Endothelial cell (in vitro differentiated cells): ENCODE measurements at regions not wholly inside any gene's neighbourhood (a gene's known extent, or its start where the extent isn't known, plus 50 kb on each side); places are given as distances from the start of the nearest gene placed in this dataset.

Source experiments
- DNase-seq: peaks from one replicate; pipeline ENCODE4 v3.0.0; 2021; ENCODE audit warnings: low spot score
- H3K27ac Mint-ChIP-seq: one replicate; pipeline ENCODE4 v1.8.0; 2021; ENCODE audit warnings: mixed read lengths, inconsistent platforms; ENCODE audit not compliant: unreplicated experiment
- H3K27me3 Mint-ChIP-seq: one replicate; pipeline ENCODE4 v1.8.0; 2021; ENCODE audit warnings: mild to moderate bottlenecking, moderate library complexity, mixed read lengths, inconsistent platforms; ENCODE audit not compliant: unreplicated experiment
- H3K36me3 Mint-ChIP-seq: one replicate; pipeline ENCODE4 v1.8.0; 2021; ENCODE audit warnings: mild to moderate bottlenecking, low read depth, mixed read lengths, inconsistent platforms; ENCODE audit not compliant: unreplicated experiment
- H3K4me1 Mint-ChIP-seq: one replicate; pipeline ENCODE4 v1.8.0; 2021; ENCODE audit warnings: mild to moderate bottlenecking, mixed read lengths, inconsistent platforms; ENCODE audit not compliant: unreplicated experiment
- H3K4me3 Mint-ChIP-seq: one replicate; pipeline ENCODE4 v1.8.0; 2021; ENCODE audit warnings: mild to moderate bottlenecking, mixed read lengths, inconsistent platforms; ENCODE audit not compliant: unreplicated experiment
- H3K9me3 Mint-ChIP-seq: one replicate; pipeline ENCODE4 v1.8.0; 2021; ENCODE audit warnings: mixed read lengths, inconsistent platforms; ENCODE audit not compliant: unreplicated experiment
- TF ChIP-seq, protein P1 (sequence below): fragments of 200-600 bp; sonication (generic); IDR thresholded peaks from one replicate; pipeline ENCODE4 v1.5.0; 2021; ENCODE audit warnings: antibody characterized with exemption; ENCODE audit not compliant: unreplicated experiment

GRCh38 chr12:54126029-54126695, 62.6 kb downstream of the SMUG1 start:
- no peak overlapping the region for H3K27ac Mint-ChIP-seq
- H3K36me3 Mint-ChIP-seq, result peaks cover 3% of the 10 kb centered on the region
- no peaks in the 10 kb centered on the region for H3K9me3 Mint-ChIP-seq
- no peak overlapping the region for H3K4me3 Mint-ChIP-seq
- no peak for DNase-seq
- H3K27me3 Mint-ChIP-seq, result peaks cover 24% of the 10 kb centered on the region
- peaks cover 12% of the 10 kb centered on the region for H3K4me1 Mint-ChIP-seq
- TF ChIP-seq, protein P1, sequence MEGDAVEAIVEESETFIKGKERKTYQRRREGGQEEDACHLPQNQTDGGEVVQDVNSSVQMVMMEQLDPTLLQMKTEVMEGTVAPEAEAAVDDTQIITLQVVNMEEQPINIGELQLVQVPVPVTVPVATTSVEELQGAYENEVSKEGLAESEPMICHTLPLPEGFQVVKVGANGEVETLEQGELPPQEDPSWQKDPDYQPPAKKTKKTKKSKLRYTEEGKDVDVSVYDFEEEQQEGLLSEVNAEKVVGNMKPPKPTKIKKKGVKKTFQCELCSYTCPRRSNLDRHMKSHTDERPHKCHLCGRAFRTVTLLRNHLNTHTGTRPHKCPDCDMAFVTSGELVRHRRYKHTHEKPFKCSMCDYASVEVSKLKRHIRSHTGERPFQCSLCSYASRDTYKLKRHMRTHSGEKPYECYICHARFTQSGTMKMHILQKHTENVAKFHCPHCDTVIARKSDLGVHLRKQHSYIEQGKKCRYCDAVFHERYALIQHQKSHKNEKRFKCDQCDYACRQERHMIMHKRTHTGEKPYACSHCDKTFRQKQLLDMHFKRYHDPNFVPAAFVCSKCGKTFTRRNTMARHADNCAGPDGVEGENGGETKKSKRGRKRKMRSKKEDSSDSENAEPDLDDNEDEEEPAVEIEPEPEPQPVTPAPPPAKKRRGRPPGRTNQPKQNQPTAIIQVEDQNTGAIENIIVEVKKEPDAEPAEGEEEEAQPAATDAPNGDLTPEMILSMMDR, result no peak

GRCh38 chr12:54126696-54127537, 61.9 kb downstream of the SMUG1 start:
- no peaks in the 10 kb centered on the region for H3K9me3 Mint-ChIP-seq
- DNase-seq, result peak; percentile 32
- H3K27ac Mint-ChIP-seq, result no peak overlapping the region
- H3K36me3 Mint-ChIP-seq, result peaks cover 3% of the 10 kb centered on the region
- H3K27me3 Mint-ChIP-seq, result peaks cover 21% of the 10 kb centered on the region
- TF ChIP-seq, protein P1, result no peak
- H3K4me1 Mint-ChIP-seq, result peaks cover 16% of the 10 kb centered on the region
- no peak overlapping the region for H3K4me3 Mint-ChIP-seq

GRCh38 chr12:54127538-54128259, 61.1 kb downstream of the SMUG1 start:
- no peak for DNase-seq

GRCh38 chr12:54128416-54128815, 60.4 kb downstream of the SMUG1 start:
- Mint-ChIP-seq H3K9me3 (no peaks in the 10 kb centered on the region), H3K4me3 (no peak overlapping the region), H3K27ac (no peak overlapping the region), H3K36me3 (peaks cover 3% of the 10 kb centered on the region), H3K27me3 (peaks cover 22% of the 10 kb centered on the region), H3K4me1 (peaks cover 18% of the 10 kb centered on the region)
- TF ChIP-seq, protein P1, result no peak
- DNase-seq, result no peak

More at GRCh38 chr12:54127538-54128259, 61.1 kb downstream of the SMUG1 start:
- H3K9me3 Mint-ChIP-seq, result no peaks in the 10 kb centered on the region
- peaks cover 18% of the 10 kb centered on the region for H3K4me1 Mint-ChIP-seq
- H3K36me3 Mint-ChIP-seq, result peaks cover 3% of the 10 kb centered on the region
- no peak overlapping the region for H3K27ac Mint-ChIP-seq
- H3K4me3 Mint-ChIP-seq, result no peak overlapping the region
- H3K27me3 Mint-ChIP-seq, result peaks cover 16% of the 10 kb centered on the region
- TF ChIP-seq, protein P1, result no peak
